GM12873 (cell line): ENCODE measurements at regions not wholly inside any gene's neighbourhood (a gene's known extent, or its start where the extent isn't known, plus 50 kb on each side); places are given as distances from the start of the nearest gene placed in this dataset.

Source experiments
- CTCF ChIP-seq: IDR thresholded peaks from 2 replicates; pipeline ENCODE4 v1.5.1; 2012; ENCODE audit warnings: low read depth, mild to moderate bottlenecking, moderate library complexity, low read length, control low read depth; ENCODE audit not compliant: insufficient read depth; ENCODE audit errors: missing control alignments

GRCh38 chr9:1354086-1354485 lies 303.9 kb downstream of the DMRT2 start:
- no peak for TF ChIP-seq CTCF

- no peak for TF ChIP-seq CTCF
Observed at GRCh38 chr9:1354606-1355005, 304.4 kb downstream of the DMRT2 start.

GRCh38 chr9:1355656-1356055 lies 305.5 kb downstream of the DMRT2 start:
- TF ChIP-seq CTCF, result no peak

- no peak for TF ChIP-seq CTCF
Observed at GRCh38 chr9:1362845-1363244, 312.7 kb downstream of the DMRT2 start.

GRCh38 chr9:1366276-1366675 lies 316.1 kb downstream of the DMRT2 start:
- TF ChIP-seq CTCF, result no peak

- TF ChIP-seq CTCF, result no peak
Observed at GRCh38 chr9:1369297-1369696, 319.1 kb downstream of the DMRT2 start.

- TF ChIP-seq CTCF, result no peak
Observed at GRCh38 chr9:1373445-1373844, 323.3 kb downstream of the DMRT2 start.

- TF ChIP-seq CTCF, result no peak
Observed at GRCh38 chr9:1383899-1384455, 333.8 kb downstream of the DMRT2 start.
